GM21360 (cell line): ENCODE measurements at regions not wholly inside any gene's neighbourhood (a gene's known extent, or its start where the extent isn't known, plus 50 kb on each side); places are given as distances from the start of the nearest gene placed in this dataset.

Experiments used
- ATAC-seq: cut with Tn5 transposase; IDR thresholded peaks from one replicate; pipeline ENCODE4 v1.9.1; 2021; ENCODE audit warnings: mild to moderate bottlenecking, moderate library complexity; ENCODE audit not compliant: unreplicated experiment

DNA sequence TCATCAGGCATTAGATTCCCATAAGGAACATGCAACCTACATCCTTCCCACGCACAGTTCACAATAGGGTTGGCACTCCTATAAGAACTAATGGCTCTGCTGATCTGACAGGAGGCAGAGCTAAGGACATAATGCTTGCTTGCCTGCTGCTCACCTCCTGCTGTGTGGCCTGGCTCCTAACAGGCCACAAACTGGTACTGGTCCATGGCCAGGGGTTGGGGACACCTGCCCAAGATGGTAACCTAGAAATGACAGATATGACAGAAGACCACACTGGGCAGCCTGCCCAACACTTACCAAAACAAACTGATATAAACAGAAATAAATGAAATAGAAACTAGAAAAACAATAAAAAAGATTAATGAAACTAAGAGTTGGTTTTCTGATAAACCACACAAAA, 325.6 kb downstream of the SEC23A start:
- ATAC-seq, result no peak

DNA sequence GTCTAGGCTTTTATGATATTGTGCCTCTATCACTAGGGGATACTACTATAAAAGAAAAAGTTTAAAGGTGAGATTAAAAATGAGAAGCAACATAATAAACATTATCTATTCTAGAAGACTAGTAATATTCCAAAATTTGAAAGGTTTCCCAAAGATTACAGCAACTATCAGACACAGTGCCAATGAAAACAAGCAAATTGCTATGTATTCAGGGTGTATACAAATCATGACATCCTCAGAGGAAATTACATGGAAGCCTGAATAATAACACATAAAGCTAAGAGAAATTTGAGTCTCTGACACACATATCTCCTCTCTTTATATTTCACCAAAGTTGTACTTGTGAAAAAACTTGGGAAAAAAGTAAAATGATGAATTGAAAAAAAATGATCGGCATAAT, 327.0 kb downstream of the SEC23A start:
- ATAC-seq, result no peak

DNA sequence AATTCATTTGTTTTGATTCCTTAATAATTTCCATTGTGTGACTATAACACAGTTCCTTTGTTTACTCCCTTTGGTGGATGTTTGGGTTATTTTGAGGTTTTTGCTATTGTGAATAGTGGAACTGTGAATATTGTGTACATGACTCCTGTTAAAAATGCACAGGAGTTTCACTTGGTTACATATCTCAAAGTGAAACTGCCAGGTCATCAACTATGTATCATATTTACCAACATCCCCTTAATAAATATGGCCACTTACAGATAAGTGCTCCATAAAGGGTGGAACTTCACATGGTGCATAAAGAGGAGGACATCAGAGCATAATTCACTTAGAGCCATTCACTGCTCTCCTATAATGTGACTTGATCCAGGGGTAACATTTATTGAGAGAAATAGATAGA, 328.9 kb downstream of the SEC23A start:
- ATAC-seq, result no peak

DNA sequence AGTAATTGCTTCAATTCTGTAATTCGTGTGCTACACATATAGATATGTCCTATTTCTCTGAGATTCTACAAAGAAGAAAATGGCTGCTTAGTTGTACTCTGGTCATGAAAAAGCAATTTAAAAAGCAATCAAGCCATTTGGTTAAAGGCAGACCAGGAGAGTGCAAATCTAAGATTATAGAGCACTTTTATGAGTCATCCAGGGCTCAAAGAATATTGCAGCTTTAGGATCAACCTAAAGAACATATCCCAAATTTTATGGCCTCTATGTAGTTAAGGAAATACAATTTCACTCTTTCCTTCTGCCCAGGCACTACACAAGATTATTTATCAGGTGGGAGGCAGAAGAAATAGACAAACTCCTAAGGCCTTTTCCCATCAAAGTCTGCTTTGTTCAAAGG, 332.8 kb downstream of the SEC23A start:
- no peak for ATAC-seq

DNA sequence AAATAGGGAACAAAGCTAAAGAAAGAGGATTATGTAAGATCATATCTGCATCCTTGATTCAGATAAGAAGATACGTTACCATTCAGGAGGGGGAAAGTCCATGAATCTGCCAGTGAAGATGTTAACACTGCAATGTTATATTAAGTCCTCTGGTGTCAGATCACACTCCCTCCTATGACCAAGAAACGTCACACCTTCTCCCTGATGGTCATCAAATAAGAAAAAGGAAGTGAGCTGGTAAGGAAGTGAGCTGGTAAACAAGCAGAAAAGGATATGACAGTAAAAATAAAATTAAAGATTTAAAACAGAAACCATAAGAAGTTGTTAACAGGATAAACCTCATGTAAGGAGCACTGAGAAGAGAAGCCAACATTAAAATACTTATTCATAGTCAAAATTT, 340.2 kb downstream of the SEC23A start:
- ATAC-seq, result no peak

DNA sequence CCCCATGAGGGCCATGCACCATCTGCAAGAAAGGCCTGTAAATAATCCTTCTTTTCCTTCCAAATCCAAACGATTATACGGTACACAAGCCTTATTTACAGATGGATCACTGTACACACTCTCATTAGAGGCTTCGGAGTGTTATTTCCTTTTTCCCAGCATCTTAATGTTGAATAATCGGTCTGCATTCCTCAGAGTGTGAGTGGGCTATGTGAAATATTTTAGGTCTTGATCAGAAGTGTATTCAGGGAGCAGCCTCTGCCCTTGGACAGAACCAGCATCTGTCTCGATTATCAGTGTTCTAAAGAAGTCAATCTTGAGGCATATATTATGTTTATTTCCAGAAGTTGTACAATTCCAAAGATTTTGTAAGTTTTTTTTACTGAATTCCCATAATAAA, 340.6 kb downstream of the SEC23A start:
- no peak for ATAC-seq

DNA sequence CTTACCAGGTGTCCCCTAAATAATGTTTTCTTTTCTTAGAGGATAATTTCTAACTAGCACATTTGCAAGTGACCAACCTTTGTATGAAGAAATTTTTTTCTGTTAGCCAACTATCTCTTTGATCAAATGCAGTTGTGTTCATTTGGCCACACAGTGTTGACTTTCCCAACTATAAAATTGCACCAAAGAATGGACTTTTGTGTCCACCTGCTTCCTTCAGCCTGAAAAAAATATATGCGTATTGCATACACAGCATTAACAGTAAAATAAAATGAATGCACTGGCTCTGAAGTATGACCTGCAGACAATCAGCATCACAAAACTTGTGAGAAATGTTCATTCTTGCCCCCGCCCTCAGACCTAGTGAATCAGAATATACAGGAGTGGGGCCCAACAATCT, 342.0 kb downstream of the SEC23A start:
- ATAC-seq, result no peak

DNA sequence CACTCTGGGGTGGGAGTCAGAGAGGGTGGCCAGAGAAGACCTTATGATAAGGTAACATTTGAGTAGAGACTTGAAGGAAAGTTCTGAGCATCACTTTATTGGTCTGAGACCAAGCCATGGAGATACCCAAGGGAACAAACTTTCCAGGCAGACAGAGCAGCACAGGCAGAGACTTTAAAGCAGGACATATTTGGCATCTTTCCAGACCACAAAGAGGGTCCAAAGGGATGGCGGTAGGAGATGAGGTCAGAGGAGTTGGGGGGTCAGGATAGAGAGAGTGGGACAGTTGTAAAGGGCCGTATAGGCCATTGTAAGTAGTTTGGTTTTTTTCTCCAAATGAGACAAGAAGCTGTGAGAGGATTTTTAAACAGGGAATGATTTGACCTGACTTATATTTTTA, 344.4 kb downstream of the SEC23A start:
- ATAC-seq, result no peak

DNA sequence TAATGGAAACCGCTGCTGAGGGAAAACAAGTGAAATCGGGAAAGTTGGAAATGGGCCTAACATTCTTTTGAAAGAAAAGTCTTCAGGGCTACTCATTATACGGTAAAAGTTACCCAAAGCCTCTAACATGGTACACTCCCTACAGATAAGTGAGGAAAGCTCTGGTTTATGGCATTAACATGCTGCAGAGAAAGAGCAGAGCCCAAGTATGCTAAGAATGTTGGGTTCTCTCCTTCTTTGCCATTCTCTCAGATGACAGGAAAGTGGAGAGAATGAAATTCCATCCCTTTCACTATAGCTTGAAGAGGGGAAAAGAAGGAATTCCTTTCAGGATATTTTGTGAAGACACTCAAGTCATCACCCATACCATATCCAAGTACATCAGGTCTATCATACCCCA, 348.0 kb downstream of the SEC23A start:
- ATAC-seq, result no peak

DNA sequence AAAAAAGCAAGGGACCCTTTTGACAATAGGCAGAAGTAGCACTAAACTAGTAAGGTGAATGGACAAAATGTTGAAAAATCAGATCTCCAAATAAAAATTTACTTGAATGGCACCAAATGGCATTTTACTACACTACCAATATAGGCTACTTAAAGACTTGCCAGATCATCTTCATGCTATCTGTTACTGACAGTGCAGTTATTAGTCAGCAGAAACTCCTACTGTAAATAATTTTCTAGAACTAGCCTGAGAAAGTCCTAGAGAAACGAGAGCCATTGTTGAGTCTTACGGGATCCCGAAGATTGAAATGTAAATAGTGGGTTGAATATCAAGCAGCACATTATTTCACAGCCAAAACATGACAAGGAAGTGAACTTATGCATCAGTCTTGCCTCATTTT, 350.3 kb downstream of the SEC23A start:
- ATAC-seq, result no peak

DNA sequence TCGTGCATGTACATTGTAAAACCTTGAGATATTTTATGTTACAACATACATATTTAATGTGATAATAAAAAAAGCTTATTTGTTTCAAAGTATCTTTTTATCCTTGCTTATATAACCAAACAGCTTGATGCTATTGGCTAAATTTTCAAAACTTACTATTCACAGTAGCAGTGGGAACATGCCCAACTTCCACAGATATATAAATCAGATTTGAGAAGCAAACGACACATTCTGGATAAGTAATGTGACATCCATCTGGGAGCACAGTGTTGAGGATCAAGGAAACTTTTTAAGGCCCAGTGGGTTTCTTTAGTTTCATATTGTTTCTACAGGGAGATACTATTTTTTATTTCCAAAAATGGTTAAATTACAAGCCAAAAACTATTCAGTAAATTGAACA, 350.7 kb downstream of the SEC23A start:
- ATAC-seq, result no peak

DNA sequence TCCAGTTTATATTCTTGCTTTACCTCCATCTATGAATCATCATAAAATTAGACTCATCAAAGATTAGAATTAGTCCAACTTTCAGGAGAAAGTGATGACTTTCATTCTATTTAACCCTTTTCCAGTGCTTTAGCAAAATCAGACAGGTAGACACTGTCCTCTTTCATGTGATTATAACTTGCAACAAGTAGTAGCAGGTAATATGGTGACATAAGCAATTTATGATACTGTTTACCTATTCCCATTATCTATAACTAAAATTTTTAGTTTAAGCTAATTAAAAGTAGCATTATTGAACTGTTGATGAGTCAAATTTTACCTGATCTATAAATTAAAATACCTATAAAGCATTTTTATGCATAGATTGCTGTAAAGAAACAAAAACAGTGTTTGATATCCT, 351.6 kb downstream of the SEC23A start:
- ATAC-seq, result no peak

DNA sequence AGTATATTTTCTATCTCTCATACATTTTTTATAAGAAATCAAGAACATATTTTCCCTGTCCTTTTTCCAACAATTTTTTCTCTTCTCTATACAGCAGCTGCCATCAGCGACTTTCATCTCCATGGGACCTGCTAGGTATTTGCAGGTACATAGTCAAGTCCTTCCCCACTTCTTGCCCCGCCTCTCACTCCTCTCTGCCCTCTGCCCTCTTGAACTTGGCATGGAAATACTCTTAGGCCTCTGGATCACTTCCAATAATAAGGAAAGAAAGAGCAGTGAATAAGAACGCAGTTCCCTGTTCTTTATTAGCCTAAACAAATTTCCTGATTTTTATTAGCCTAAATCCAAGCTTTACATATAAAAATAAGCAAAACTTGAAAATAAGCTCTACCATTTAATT, 353.1 kb downstream of the SEC23A start:
- ATAC-seq, result no peak

DNA sequence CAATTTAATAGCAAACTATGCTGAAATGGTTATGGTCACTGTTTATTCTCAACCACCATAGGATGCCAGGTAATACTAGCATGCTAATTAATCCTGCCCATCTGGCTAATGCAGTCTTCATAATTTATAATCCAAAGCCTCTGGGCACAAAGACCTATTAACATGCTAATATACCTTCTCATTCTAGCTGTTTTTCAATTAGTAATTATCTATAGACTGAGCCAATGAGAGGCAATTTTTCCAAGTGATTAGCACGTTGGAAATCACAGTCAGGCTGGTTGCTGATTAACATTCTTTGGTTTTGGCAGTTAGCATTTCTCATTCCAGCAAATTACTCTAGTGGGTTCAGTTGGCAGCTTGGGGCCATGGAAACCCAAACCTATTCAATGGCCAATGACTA, 357.2 kb downstream of the SEC23A start:
- no peak for ATAC-seq

DNA sequence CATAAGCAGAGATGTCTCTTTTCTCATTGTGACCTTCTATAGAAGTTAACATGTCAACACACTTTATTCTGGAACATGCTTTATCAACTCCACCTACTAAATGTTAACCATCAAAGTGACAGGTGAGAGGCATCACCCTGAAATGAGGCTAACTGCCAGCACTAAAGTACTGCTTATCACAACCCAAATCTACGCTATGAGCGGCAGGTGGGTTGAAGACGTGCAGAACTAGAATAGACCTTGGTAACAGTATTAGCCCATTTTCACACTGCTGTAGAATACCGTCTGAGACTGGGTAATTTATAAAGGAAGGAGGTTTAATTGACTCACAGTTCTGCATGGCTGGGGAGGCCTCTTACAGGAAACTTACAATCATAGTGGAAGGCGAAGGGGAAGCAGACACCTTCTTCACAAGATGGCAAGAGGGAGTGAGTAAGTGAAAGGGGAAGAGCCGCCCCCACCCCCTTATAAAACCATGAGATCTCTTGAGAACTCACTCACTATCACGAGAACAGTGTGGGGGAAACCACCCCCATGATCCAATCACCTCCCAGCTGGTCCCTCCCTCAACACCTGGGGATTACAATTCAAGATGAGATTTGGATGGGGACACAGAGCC, 359.0 kb downstream of the SEC23A start:
- ATAC-seq, result no peak

DNA sequence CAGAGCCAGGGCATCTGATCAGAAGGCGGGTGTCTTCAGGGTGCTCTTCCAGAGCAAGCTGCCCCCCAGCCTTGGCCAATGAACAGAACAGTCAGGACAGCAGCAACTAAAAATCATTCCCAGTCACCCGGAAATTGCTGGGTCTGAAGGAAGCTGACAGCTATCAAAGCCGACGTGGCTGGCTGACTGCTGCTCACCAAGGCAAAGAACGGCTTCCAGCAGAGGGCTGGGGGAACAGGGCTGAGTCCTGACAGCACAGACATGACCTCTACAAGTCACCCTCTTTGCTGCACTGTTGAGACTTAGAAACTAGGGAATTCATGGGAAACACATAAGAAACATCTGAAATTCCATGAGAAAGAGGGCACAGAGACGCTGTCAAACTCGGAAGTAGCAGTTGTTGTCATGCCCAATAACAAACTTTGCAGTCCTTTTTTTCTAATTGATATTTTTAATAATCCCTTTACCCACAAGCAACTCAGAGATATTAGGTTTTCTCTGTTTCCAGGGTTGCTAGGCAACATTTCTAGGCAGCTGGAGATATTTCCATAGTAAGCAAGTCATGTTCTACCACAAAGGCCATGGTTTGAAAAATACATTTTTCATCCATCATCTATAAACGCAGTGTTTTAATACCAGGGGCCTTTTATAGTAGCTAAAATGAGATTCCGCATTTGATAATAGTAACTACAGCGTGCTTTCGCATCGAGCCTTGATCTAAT, 365.2 kb downstream of the SEC23A start:
- ATAC-seq, result no peak

DNA sequence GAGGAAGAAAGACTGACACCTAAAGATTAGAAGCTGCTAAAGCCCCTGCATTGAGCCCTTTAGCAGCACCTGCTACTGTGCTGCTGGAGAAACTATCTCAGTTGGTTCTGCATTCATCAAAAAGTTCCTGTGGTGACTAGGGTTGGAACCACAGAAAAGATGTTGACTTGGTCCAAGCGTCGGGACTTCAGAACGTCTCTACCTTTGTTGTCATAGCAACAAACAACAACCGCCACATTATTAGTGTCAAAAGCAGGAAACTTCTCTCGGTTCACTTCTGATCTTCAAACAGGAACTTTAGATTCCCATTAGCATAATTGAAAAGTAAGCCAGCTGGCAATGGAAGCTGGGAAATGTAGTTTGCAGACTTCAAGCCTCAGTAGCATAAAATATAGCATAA, 368.0 kb downstream of the SEC23A start:
- ATAC-seq, result no peak

DNA sequence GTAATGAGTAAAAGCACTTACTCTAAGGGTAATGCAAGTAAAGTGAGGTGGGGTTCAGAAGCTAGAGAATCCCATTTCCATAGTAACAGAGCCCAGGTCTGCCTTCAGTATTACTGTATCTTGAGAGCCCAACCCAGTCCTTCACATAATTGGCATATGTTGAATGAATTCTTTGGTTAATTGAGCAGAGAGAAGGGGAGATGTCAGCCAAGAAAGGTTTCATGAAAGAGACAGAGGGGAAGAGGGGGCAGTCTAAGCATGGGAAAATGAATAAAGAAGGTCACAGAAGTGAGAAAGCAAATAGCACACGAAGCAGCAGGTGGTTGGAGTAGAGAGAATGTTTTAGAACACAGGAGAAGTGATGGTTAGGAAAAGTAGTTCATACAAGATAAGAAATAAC, 371.1 kb downstream of the SEC23A start:
- ATAC-seq, result no peak

DNA sequence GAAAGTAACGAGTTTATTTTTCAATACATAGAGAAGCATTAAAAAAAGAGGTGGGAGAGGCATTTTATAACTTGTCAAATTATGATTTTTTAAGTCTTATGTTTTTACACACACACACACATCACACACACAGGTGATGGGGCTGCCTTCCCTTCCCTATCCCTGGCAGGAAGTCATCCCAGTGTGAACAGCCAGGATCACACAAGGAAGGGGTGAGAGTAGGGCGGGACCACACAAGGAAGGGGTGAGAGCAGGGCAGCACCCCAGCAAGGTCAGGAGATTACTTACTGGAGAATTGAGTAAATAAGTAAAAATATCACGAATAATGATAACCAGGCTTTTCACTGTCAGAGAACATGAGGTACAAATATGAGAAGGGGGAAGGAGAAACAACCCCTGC, 372.6 kb downstream of the SEC23A start:
- no peak for ATAC-seq

DNA sequence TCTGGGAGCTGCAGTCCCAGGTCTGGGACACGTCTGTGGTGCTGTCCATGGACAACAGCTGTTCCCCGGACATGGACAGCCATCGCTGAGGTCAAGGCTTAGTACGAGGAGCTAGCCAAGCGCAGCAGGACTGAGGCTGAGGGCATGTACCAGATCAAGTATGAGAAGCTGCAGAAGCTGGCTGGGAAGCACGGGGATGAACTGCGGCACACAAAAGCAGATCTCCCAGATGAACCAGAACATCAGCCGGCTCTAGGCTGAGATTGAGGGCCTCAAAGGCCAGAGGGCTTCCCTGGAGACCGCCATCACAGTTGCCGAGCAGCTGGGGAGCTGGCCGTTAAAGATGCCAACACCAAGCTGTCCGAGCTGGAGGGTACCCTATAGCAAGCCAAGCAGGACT, 375.3 kb downstream of the SEC23A start:
- no peak for ATAC-seq

DNA sequence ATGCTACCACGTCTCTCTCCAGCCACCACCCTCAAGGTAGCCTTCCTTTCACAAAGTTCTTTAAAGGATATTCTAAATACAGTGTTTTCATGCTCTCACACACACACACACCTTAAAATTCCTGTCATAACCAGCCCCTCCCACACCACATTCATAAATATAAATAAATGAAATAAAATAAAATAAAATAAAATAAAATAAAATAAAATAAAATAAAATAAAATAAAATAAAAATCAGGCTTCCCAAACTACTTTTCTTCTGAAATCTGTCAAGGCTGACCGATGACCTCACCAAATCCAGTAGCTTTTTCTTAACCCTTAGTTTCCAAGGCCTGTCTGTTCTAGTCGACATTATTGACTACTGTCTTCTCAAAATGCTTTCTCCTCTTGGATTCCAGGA, 378.4 kb downstream of the SEC23A start:
- no peak for ATAC-seq

DNA sequence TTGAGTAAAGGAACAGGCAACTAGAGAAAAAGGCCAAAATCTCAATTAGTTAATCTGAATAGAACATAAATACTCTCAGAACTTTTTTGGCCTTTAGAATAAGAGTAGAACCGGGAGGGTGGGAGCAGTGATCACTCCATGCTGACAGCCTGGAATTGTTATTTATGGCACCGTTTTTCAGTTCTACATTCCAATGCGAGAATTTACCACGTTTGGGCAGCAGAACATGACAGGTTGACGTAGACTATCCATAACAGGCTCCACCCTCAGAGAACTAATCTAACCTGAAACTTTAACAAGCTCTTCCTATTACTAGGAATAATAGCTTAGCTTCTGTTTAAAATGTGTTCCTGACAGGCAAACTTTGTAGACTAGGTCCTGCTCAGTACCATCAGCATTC, 379.1 kb downstream of the SEC23A start:
- ATAC-seq, result no peak

DNA sequence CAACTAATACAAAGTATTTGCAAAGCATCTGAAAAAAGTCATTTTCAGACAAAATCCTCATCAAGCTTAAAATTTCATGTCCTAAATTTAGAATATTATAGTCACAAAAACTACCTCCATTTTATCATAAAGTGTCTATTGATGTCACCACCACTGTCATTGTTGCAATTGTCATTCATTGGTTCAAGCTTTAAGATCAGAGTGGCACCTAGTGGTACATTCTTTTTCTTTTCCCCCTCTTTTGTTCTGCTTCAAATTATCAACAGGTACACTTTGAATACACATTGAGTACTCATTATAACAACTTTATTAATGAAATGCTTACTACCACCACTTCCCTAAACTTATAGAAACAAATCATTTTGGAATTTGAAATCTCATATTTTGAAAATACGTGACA, 379.8 kb downstream of the SEC23A start:
- ATAC-seq, result no peak
